ENCODE measurements at regions not wholly inside any gene's neighbourhood (a gene's known extent, or its start where the extent isn't known, plus 50 kb on each side); places are given as distances from the start of the nearest gene placed in this dataset.

- Histone ChIP-seq H2AFZ (ENCODE audit: low read length) (no peak overlapping the region), H3K23ac (ENCODE audit: low read depth, low read length, poor library complexity) (no peak overlapping the region), H3K4ac (ENCODE audit: low read length) (no peak overlapping the region), H4K8ac (ENCODE audit: low read depth, low read length) (no peak overlapping the region), H4K91ac (ENCODE audit: low read depth, low read length, poor library complexity) (no peak overlapping the region), H3K9ac (ENCODE audit: low read depth, low read length, poor library complexity) (no peak overlapping the region), H3K27ac (replicated peaks; ENCODE audit: low read length) (no peak overlapping the region), H3K14ac (ENCODE audit: low read length) (no peak overlapping the region), H3K36me3 (replicated peaks in 1 of 2; ENCODE audit: control insufficient read depth in 2 of 2, insufficient read depth in 2 of 2, low read length in 2 of 2) (no peaks in the 10 kb centered on the region), H2BK12ac (ENCODE audit: low read length) (no peak overlapping the region), H2AK5ac (ENCODE audit: low read depth, low read length) (no peak overlapping the region), H2BK5ac (ENCODE audit: low read length) (no peak overlapping the region), H3K18ac (ENCODE audit: low read length) (no peak overlapping the region), H3K27me3 (ENCODE audit: control insufficient read depth in 3 of 3, insufficient read depth in 3 of 3, low read depth in 1 of 3, low read length in 3 of 3) (no peaks in the 10 kb centered on the region), H2BK15ac (ENCODE audit: low read length) (no peak overlapping the region), H3K79me1 (ENCODE audit: low read depth, low read length) (no peaks in the 10 kb centered on the region), H3K9me3 (replicated peaks in 1 of 2; ENCODE audit: control insufficient read depth in 2 of 2, insufficient read depth in 1 of 2, low read depth in 1 of 2, low read length in 2 of 2) (no peaks in the 10 kb centered on the region), H2BK120ac (ENCODE audit: low read depth, low read length) (no peak overlapping the region), H3K4me3 (ENCODE audit: low read length in 2 of 2) (no peak overlapping the region), H3K4me1 (ENCODE audit: control insufficient read depth in 2 of 2, insufficient read depth in 1 of 2, low read depth in 1 of 2, low read length in 2 of 2) (no peaks in the 10 kb centered on the region), H3K4me2 (ENCODE audit: insufficient read depth, low read length, poor library complexity, severe bottlenecking) (no peak overlapping the region)
- no peak for DNase-seq (ENCODE audit: low spot score)
- WGBS, 2 donors (ENCODE audit: extremely low coverage in 2 of 2, insufficient read length in 2 of 2, insufficient replicate concordance in 1 of 2) = no CpG with 5 or more reads among the region's 4 CpGs
Observed at GRCh38 chr4:92198711-92199110, 105.1 kb upstream of the GRID2 start.

- DNase-seq (ENCODE audit: low spot score) = no peak
- Histone ChIP-seq H4K91ac (ENCODE audit: low read depth, low read length, poor library complexity) (no peak overlapping the region), H2AFZ (ENCODE audit: low read length) (no peak overlapping the region), H3K4me1 (ENCODE audit: control insufficient read depth in 2 of 2, insufficient read depth in 1 of 2, low read depth in 1 of 2, low read length in 2 of 2) (no peaks in the 10 kb centered on the region), H3K23ac (ENCODE audit: low read depth, low read length, poor library complexity) (no peak overlapping the region), H2BK12ac (ENCODE audit: low read length) (no peak overlapping the region), H2BK120ac (ENCODE audit: low read depth, low read length) (no peak overlapping the region), H3K14ac (ENCODE audit: low read length) (no peak overlapping the region), H3K27ac (replicated peaks; ENCODE audit: low read length) (no peak overlapping the region), H2BK15ac (ENCODE audit: low read length) (no peak overlapping the region), H3K27me3 (ENCODE audit: control insufficient read depth in 3 of 3, insufficient read depth in 3 of 3, low read depth in 1 of 3, low read length in 3 of 3) (no peaks in the 10 kb centered on the region), H3K79me1 (ENCODE audit: low read depth, low read length) (no peaks in the 10 kb centered on the region), H2AK5ac (ENCODE audit: low read depth, low read length) (no peak overlapping the region), H3K4me3 (ENCODE audit: low read length in 2 of 2) (no peak overlapping the region), H2BK5ac (ENCODE audit: low read length) (no peak overlapping the region), H3K4me2 (ENCODE audit: insufficient read depth, low read length, poor library complexity, severe bottlenecking) (no peak overlapping the region), H3K36me3 (replicated peaks in 1 of 2; ENCODE audit: control insufficient read depth in 2 of 2, insufficient read depth in 2 of 2, low read length in 2 of 2) (no peaks in the 10 kb centered on the region), H4K8ac (ENCODE audit: low read depth, low read length) (no peak overlapping the region), H3K9me3 (replicated peaks in 1 of 2; ENCODE audit: control insufficient read depth in 2 of 2, insufficient read depth in 1 of 2, low read depth in 1 of 2, low read length in 2 of 2) (no peaks in the 10 kb centered on the region), H3K18ac (ENCODE audit: low read length) (no peak overlapping the region), H3K4ac (ENCODE audit: low read length) (no peak overlapping the region), H3K9ac (ENCODE audit: low read depth, low read length, poor library complexity) (no peak overlapping the region)
- no CpG with 5 or more reads among the region's 2 CpGs for WGBS, 2 donors (ENCODE audit: extremely low coverage in 2 of 2, insufficient read length in 2 of 2, insufficient replicate concordance in 1 of 2)
Observed at GRCh38 chr4:92199135-92199534, 104.6 kb upstream of the GRID2 start.

- no peak overlapping the region for H3K14ac ChIP-seq (ENCODE audit: low read length)
- H3K27ac ChIP-seq (replicated peaks; ENCODE audit: low read length) = no peak overlapping the region
- H2BK5ac ChIP-seq (ENCODE audit: low read length) = no peak overlapping the region
- H4K8ac ChIP-seq (ENCODE audit: low read depth, low read length) = no peak overlapping the region
- H2BK12ac ChIP-seq (ENCODE audit: low read length) = no peak overlapping the region
- DNase-seq (ENCODE audit: low spot score) = no peak
- no peak overlapping the region for H3K4me2 ChIP-seq (ENCODE audit: insufficient read depth, low read length, poor library complexity, severe bottlenecking)
- no peaks in the 10 kb centered on the region for H3K36me3 ChIP-seq (replicated peaks in 1 of 2; ENCODE audit: control insufficient read depth in 2 of 2, insufficient read depth in 2 of 2, low read length in 2 of 2)
- no peak overlapping the region for H3K4ac ChIP-seq (ENCODE audit: low read length)
- no peaks in the 10 kb centered on the region for H3K27me3 ChIP-seq (ENCODE audit: control insufficient read depth in 3 of 3, insufficient read depth in 3 of 3, low read depth in 1 of 3, low read length in 3 of 3)
- no peaks in the 10 kb centered on the region for H3K79me1 ChIP-seq (ENCODE audit: low read depth, low read length)
- no peaks in the 10 kb centered on the region for H3K4me1 ChIP-seq (ENCODE audit: control insufficient read depth in 2 of 2, insufficient read depth in 1 of 2, low read depth in 1 of 2, low read length in 2 of 2)
- H3K18ac ChIP-seq (ENCODE audit: low read length) = no peak overlapping the region
- no peak overlapping the region for H3K23ac ChIP-seq (ENCODE audit: low read depth, low read length, poor library complexity)
- no peak overlapping the region for H4K91ac ChIP-seq (ENCODE audit: low read depth, low read length, poor library complexity)
- no peak overlapping the region for H2AFZ ChIP-seq (ENCODE audit: low read length)
- no peak overlapping the region for H2BK120ac ChIP-seq (ENCODE audit: low read depth, low read length)
- H2BK15ac ChIP-seq (ENCODE audit: low read length) = no peak overlapping the region
- WGBS, 2 donors (ENCODE audit: extremely low coverage in 2 of 2, insufficient read length in 2 of 2, insufficient replicate concordance in 1 of 2) = no CpG with 5 or more reads among the region's 7 CpGs
- no peak overlapping the region for H2AK5ac ChIP-seq (ENCODE audit: low read depth, low read length)
- H3K9me3 ChIP-seq (replicated peaks in 1 of 2; ENCODE audit: control insufficient read depth in 2 of 2, insufficient read depth in 1 of 2, low read depth in 1 of 2, low read length in 2 of 2) = no peaks in the 10 kb centered on the region
- no peak overlapping the region for H3K9ac ChIP-seq (ENCODE audit: low read depth, low read length, poor library complexity)
- peak overlapping the region in 1 of 2 donors; percentile 18 for H3K4me3 ChIP-seq (ENCODE audit: low read length in 2 of 2)
Observed at GRCh38 chr4:92210906-92211305, 92.9 kb upstream of the GRID2 start.

- no peak overlapping the region for H3K4me3 ChIP-seq (ENCODE audit: low read length in 2 of 2)
- H3K27ac ChIP-seq (replicated peaks; ENCODE audit: low read length) = no peak overlapping the region
- no peaks in the 10 kb centered on the region for H3K27me3 ChIP-seq (ENCODE audit: control insufficient read depth in 3 of 3, insufficient read depth in 3 of 3, low read depth in 1 of 3, low read length in 3 of 3)
- H3K14ac ChIP-seq (ENCODE audit: low read length) = no peak overlapping the region
- no peak overlapping the region for H4K91ac ChIP-seq (ENCODE audit: low read depth, low read length, poor library complexity)
- H3K79me1 ChIP-seq (ENCODE audit: low read depth, low read length) = no peaks in the 10 kb centered on the region
- H3K18ac ChIP-seq (ENCODE audit: low read length) = no peak overlapping the region
- 100% methylated on average over 1 of the region's 4 CpGs; no CpG with 5 or more reads in 1 of the 2 donors for WGBS, 2 donors (ENCODE audit: extremely low coverage in 2 of 2, insufficient read length in 2 of 2, insufficient replicate concordance in 1 of 2)
- no peak overlapping the region for H4K8ac ChIP-seq (ENCODE audit: low read depth, low read length)
- no peak overlapping the region for H2BK15ac ChIP-seq (ENCODE audit: low read length)
- H2BK5ac ChIP-seq (ENCODE audit: low read length) = no peak overlapping the region
- DNase-seq (ENCODE audit: low spot score) = no peak
- no peaks in the 10 kb centered on the region for H3K9me3 ChIP-seq (replicated peaks in 1 of 2; ENCODE audit: control insufficient read depth in 2 of 2, insufficient read depth in 1 of 2, low read depth in 1 of 2, low read length in 2 of 2)
- no peak overlapping the region for H2AK5ac ChIP-seq (ENCODE audit: low read depth, low read length)
- H3K4me2 ChIP-seq (ENCODE audit: insufficient read depth, low read length, poor library complexity, severe bottlenecking) = no peak overlapping the region
- no peak overlapping the region for H3K9ac ChIP-seq (ENCODE audit: low read depth, low read length, poor library complexity)
- no peak overlapping the region for H3K23ac ChIP-seq (ENCODE audit: low read depth, low read length, poor library complexity)
- H2BK12ac ChIP-seq (ENCODE audit: low read length) = no peak overlapping the region
- H3K4ac ChIP-seq (ENCODE audit: low read length) = no peak overlapping the region
- H3K4me1 ChIP-seq (ENCODE audit: control insufficient read depth in 2 of 2, insufficient read depth in 1 of 2, low read depth in 1 of 2, low read length in 2 of 2) = no peaks in the 10 kb centered on the region
- no peaks in the 10 kb centered on the region for H3K36me3 ChIP-seq (replicated peaks in 1 of 2; ENCODE audit: control insufficient read depth in 2 of 2, insufficient read depth in 2 of 2, low read length in 2 of 2)
- H2AFZ ChIP-seq (ENCODE audit: low read length) = no peak overlapping the region
- no peak overlapping the region for H2BK120ac ChIP-seq (ENCODE audit: low read depth, low read length)
Observed at GRCh38 chr4:92215476-92215875, 88.3 kb upstream of the GRID2 start.

Data from neuronal stem cell (in vitro differentiated cells).